ENCODE measurements at regions not wholly inside any gene's neighbourhood (a gene's known extent, or its start where the extent isn't known, plus 50 kb on each side); places are given as distances from the start of the nearest gene placed in this dataset.

- TF ChIP-seq, protein P1, sequence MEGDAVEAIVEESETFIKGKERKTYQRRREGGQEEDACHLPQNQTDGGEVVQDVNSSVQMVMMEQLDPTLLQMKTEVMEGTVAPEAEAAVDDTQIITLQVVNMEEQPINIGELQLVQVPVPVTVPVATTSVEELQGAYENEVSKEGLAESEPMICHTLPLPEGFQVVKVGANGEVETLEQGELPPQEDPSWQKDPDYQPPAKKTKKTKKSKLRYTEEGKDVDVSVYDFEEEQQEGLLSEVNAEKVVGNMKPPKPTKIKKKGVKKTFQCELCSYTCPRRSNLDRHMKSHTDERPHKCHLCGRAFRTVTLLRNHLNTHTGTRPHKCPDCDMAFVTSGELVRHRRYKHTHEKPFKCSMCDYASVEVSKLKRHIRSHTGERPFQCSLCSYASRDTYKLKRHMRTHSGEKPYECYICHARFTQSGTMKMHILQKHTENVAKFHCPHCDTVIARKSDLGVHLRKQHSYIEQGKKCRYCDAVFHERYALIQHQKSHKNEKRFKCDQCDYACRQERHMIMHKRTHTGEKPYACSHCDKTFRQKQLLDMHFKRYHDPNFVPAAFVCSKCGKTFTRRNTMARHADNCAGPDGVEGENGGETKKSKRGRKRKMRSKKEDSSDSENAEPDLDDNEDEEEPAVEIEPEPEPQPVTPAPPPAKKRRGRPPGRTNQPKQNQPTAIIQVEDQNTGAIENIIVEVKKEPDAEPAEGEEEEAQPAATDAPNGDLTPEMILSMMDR (conservative IDR thresholded peaks at IDR 0.05), result no peak
- TF ChIP-seq EZH2 (IDR thresholded peaks at IDR 0.05; ENCODE audit: low read depth), result no peak
Measured at GRCh38 chrX:138463476-138463875, 248.0 kb downstream of the FGF13 start.
